ENCODE measurements at regions not wholly inside any gene's neighbourhood (a gene's known extent, or its start where the extent isn't known, plus 50 kb on each side); places are given as distances from the start of the nearest gene placed in this dataset.
"Not testable (repeated sequence)": the region's sequence is repeated elsewhere in the genome, so short reads cannot be mapped to it uniquely, and the experiment has no call there.

DNA sequence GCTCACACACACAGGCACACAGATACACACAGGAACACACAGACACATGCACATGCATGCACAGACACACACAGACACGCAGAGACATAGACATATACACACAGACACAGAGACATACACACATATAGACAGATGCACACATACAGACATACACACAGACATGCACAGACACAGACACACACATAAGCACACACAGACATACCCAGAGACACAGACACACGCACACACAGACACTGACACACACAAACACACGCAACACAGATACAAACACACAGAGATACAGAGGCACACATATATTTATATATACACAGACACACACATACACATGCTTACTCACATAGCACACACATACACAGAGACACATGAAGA is 158.4 kb downstream of the LY86 start:
- no peak for FAIRE-seq
- no peak for DNase-seq (ENCODE audit: insufficient read length, low spot score)

DNA sequence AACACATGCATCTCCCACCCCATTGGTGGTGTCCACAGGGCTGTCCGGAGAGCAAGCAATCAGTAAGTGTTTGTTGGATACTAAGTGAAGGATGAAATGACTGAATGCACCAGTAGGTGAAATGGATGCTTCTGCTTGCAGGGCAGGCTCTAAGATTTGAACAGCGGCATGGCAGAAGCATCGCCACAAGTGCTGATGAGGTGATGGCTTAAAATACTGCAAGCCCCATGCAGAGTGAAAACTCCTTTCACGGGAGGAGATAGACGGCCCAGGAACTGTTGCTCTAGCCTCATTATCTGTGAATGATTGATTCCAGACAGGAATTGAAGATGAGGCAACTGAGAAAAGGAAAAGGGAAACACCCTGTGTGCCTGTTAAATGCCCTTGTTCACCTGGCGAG is 158.9 kb downstream of the LY86 start:
- no peak for DNase-seq (ENCODE audit: insufficient read length, low spot score)
- no peak for FAIRE-seq

- DNase-seq (ENCODE audit: insufficient read length, low spot score) (no peak), FAIRE-seq (no peak)
Measured at GRCh38 chr6:6748001-6748400, 159.5 kb downstream of the LY86 start.

GRCh38 chr6:6749702-6750491 is 161.4 kb downstream of the LY86 start:
- FAIRE-seq (no peak), DNase-seq (ENCODE audit: insufficient read length, low spot score) (no peak)

DNA sequence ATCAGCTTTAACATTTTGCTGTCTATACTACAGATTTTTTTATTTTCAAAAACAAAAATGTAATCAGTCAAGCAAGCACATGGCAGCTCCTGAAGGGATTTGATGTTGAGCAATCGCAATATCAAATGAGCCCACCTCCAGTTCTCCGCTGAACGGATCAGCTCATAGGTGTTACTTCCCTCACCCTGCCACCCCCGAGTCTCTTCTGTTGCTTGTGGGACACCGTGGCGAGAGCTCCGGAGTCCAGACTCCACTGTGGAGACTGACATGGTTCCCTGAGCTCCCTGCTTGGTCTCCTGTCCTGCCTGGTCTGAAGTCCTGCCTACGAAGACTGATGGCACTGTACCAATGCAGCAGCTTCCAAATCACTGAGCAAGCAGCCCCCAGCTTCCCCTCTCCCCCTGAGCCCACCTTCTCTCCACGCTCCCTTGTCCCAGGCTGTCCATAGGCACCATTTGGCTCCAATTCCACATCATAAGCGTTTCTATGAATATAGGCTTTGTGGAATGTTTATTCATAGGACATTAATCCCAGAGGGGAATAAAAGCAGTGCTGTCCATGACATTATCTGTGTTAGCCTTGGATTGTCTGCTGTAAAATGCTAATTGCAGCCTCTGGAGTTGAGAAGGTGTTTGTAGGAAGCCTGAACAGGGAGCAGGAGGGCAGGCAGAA is 162.2 kb downstream of the LY86 start:
- FAIRE-seq = no peak
- DNase-seq (ENCODE audit: insufficient read length, low spot score) = no peak

- DNase-seq (ENCODE audit: insufficient read length, low spot score) = no peak
- no peak for FAIRE-seq
Measured at GRCh38 chr6:6751266-6751596, 162.7 kb downstream of the LY86 start.

DNA sequence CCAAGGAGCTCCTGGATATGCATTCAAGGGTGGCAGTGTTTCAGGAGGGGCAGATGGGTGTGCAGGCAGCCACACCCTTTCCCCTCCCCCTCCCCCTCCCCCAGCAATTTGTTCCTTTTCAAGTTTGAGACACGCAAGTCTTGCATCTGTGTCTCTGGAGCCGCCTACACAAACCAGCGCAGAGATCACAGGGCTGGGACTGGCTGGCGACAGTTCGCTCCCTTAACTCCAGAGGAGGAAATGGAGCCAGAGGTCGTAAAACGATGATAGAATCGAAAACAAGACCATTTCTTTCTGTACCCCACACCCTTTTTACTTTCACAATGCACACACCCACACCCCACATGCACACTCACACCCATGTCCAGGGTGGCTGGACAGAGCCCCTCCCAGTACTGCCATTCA is 163.1 kb downstream of the LY86 start:
- DNase-seq (ENCODE audit: insufficient read length, low spot score) (no peak), FAIRE-seq (no peak)

- FAIRE-seq (no peak), DNase-seq (ENCODE audit: insufficient read length, low spot score) (no peak)
Measured at GRCh38 chr6:6752129-6752528, 163.6 kb downstream of the LY86 start.

GRCh38 chr6:6753301-6753700 is 164.8 kb downstream of the LY86 start:
- FAIRE-seq = no peak
- DNase-seq (ENCODE audit: insufficient read length, low spot score) = no peak

DNA sequence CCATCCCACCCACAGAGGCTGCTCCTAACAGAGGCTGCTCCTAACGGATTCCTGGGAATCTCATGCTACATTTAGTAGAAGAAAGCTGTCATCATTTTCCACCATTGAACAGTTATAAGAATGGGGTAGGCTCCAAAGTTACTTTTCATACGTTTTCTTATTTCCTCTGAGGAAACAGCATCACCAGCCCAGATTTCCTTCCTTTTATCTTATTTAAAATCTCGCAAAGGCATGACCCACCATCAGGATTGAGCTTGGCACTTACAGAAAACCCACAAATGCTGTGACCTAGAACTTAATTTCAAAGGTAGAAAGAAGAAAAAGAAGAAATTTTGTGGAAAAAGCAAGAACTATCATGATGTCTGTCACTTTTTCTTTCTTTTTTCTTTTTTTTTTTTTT is 168.0 kb downstream of the LY86 start:
- DNase-seq (ENCODE audit: insufficient read length, low spot score) = no peak
- no peak for FAIRE-seq

DNA sequence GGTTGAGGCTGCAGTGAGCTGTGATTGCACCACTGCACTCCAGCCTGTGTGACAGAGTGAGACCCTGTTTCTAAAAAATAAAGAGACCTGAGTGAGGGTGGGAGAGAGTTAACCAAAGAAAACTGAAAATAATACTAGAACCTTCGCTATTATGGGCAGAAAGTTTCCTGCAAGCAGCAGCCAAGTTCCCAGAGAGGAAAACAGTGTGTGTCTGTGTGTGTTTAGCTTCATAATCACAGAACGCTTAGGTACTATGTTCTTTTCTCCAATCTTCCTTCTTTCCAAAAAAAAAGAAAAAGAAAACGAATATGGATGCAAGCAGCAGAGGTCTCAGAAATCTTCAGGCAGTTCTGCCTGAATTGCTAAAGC is 170.0 kb downstream of the LY86 start:
- FAIRE-seq = no peak
- no peak for DNase-seq (ENCODE audit: insufficient read length, low spot score)

GRCh38 chr6:6758915-6759654 is 170.6 kb downstream of the LY86 start:
- peak; percentile 93 for FAIRE-seq
- peak; percentile 59 for DNase-seq (ENCODE audit: insufficient read length, low spot score)

DNA sequence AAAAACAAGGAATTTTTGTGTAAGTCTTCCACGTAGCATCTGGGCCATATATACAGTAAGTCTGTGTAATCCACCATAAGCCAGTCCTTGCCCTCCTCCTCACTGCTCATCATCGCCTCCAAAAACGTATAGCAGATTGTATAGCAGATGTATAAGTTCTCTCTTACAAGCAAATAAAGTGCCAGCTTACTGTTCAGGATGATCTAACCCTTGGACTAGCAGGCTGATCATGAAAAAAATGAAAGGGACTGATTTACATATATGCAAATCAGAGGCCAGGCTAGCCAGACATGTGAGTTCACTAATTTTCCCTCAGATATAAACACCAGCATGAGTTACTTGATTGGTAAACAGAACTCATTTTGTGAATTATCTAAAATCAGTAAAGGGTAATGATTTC is 171.5 kb downstream of the LY86 start:
- no peak for DNase-seq (ENCODE audit: insufficient read length, low spot score)
- FAIRE-seq = no peak

DNA sequence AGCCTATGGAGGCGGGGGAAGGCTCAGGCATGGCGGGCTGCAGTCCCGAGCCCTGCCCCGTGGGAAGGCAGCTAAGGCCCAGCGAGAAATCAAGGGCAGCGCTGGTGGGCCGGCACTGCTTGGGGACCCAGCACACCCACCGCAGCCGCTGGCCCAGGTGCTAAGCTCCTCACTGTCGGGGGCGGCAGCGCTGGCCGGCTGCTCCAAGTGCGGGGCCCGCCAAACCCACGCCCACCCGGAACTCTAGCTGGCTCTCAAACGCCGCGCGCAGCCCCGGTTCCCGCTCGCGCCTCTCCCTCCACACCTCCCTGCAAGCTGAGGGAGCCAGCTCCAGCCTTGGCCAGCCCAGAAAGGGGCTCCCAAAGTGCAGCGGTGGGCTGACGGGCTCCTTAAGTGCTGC is 174.0 kb downstream of the LY86 start:
- DNase-seq (ENCODE audit: insufficient read length, low spot score); FAIRE-seq: not testable (repeated sequence)

DNA sequence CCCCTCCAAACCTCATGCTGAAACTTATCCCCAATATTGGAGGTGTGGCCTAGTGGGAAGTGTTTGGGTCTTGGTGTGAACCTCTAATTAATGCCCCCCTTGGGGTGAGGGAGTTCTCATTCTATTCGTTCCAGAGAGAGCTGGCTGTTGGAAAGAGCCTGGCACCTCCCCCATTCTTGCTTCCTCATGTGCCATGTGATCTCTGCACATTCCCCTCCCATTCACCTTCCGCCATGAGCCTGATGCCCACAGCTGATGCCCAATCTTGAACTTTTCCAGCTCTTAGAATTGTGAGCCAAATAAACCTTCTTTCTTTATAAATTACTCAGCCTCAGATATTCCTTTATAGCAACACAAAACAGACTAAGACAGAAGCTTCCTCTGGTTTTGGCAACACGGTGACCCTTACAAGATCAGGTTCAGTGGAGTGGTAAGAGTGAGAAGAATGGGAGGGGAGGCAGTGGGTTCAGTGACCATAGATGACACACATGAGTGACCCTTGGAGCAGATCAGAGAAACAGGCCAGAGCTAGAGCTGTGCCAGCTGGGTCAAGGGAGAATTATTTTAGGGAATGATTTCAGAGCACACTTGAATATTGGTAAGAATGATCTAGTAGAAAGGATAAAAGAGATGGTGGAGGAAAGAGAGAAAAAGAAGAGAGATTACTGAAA is 176.4 kb downstream of the LY86 start:
- no peak for DNase-seq (ENCODE audit: insufficient read length, low spot score)
- FAIRE-seq = peak; percentile 11

- FAIRE-seq (no peak), DNase-seq (ENCODE audit: insufficient read length, low spot score) (no peak)
Measured at GRCh38 chr6:6766230-6766905, 177.8 kb downstream of the LY86 start.

- DNase-seq (ENCODE audit: insufficient read length, low spot score) (no peak), FAIRE-seq (no peak)
Measured at GRCh38 chr6:6769466-6769865, 180.9 kb downstream of the LY86 start.

- FAIRE-seq = no peak
- DNase-seq (ENCODE audit: insufficient read length, low spot score) = no peak
Measured at GRCh38 chr6:6771224-6771945, 182.9 kb downstream of the LY86 start.

DNA sequence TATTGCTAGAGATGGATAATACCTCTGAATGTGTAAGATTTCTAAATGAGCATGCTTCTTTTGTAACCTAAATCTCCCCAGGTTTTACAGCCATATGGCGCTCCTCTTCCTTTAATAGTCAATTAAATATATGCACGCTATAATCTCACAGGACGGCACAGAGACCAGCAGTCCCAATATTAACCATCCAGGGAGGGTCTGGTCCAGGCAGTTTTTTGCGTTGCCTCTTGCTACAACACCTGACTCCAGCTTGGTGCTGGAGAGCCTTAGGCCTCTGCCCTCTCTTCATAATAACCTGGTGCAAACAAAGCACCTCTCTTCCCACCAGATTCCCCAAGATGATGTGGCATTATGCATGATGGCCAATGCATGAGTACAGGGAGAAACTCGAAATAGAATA is 183.4 kb downstream of the LY86 start:
- DNase-seq (ENCODE audit: insufficient read length, low spot score) (no peak), FAIRE-seq (no peak)

- DNase-seq (ENCODE audit: insufficient read length, low spot score) (no peak), FAIRE-seq (no peak)
Measured at GRCh38 chr6:6772751-6773150, 184.2 kb downstream of the LY86 start.

All from GM19239 (cell line).